C4-2B (cell line): ENCODE measurements at regions not wholly inside any gene's neighbourhood (a gene's known extent, or its start where the extent isn't known, plus 50 kb on each side); places are given as distances from the start of the nearest gene placed in this dataset.

Source experiments
- H3K27ac ChIP-seq: fragments of 450-650 bp; 2 replicates; pipeline ENCODE4 v1.5.1; 2017
- ZFX ChIP-seq: fragments of 450-650 bp; IDR thresholded peaks from 2 replicates; pipeline ENCODE4 v1.6.1; 2017
- TF ChIP-seq, protein P1 (sequence below): fragments of 450-650 bp; conservative IDR thresholded peaks from 2 replicates; pipeline ENCODE4 v1.5.1; 2017; ENCODE audit warnings: mild to moderate bottlenecking

DNA sequence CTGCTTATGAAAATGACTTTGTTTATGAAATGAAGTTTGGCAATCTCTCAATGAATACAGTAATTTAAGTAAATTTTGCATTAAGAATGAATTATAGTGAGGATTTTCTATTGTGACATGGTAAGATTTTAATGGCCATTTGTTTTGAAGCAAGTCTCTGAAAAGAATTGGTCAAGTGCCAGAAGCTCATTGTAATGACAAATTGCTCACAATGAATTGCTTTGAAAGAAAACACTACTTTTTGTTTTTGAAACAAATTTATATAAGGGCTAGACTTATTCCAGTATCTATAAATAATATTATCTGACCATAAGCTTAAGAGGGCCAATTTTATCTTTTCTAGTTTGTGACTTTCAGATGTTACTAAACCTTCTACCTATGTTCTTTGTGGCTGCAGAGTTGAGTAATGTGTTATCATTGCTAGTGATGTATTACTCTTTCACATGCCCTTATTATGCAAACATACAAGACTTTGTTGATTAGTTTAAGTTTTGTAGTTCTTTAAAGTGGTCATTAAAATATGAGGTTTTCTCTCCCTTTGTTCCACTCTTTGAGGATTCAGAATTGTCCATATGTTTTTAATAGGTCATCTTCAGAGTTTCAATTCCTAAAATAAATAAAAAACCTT, 93.0 kb upstream of the ZNF608 start:
- H3K27ac ChIP-seq = no peak overlapping the region
- no peak for TF ChIP-seq ZFX
- TF ChIP-seq, protein P1, sequence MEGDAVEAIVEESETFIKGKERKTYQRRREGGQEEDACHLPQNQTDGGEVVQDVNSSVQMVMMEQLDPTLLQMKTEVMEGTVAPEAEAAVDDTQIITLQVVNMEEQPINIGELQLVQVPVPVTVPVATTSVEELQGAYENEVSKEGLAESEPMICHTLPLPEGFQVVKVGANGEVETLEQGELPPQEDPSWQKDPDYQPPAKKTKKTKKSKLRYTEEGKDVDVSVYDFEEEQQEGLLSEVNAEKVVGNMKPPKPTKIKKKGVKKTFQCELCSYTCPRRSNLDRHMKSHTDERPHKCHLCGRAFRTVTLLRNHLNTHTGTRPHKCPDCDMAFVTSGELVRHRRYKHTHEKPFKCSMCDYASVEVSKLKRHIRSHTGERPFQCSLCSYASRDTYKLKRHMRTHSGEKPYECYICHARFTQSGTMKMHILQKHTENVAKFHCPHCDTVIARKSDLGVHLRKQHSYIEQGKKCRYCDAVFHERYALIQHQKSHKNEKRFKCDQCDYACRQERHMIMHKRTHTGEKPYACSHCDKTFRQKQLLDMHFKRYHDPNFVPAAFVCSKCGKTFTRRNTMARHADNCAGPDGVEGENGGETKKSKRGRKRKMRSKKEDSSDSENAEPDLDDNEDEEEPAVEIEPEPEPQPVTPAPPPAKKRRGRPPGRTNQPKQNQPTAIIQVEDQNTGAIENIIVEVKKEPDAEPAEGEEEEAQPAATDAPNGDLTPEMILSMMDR = no peak

DNA sequence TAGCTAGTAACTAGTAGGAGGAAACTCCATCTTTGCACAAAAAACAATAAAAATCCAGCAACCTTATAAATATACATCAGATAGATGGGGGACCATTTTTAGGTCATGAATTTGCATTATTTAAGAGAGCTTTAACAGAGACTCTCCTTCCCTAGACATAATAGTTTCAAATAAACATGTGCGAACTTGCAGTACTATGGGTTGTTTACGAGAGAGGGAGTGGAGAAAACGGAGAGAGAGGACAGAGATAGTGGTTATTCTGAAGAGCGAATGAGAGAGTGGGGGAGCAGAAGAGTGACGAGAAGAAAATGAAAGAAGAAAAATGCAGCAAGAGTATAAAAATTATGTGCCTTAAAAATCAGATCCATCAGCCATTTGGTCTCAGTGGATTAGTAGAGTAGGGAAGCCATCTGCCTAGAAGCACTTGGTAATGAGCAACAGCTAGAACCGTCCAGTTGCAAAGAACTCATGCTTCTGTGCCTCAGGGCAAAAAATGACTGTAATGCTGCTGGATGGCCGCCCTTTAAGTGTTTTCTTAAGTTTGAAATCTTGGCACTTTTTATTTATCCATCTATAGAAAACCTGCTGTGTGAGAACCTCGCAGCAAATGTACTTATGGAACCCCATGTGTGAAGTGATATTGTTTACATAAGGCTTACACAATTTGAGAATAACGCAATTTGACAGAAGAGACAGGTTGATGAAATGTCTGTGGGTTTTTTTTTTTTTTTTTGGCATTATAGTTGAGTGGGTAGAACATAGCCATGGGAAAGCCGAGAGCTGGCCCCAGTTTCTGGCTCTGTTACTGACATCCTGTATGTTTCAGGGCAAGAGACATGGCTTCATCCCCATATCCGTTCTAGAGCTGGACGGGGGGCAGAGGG, 95.6 kb upstream of the ZNF608 start:
- H3K27ac ChIP-seq = no peak overlapping the region; the same call in 1 of the 2 replicates

DNA sequence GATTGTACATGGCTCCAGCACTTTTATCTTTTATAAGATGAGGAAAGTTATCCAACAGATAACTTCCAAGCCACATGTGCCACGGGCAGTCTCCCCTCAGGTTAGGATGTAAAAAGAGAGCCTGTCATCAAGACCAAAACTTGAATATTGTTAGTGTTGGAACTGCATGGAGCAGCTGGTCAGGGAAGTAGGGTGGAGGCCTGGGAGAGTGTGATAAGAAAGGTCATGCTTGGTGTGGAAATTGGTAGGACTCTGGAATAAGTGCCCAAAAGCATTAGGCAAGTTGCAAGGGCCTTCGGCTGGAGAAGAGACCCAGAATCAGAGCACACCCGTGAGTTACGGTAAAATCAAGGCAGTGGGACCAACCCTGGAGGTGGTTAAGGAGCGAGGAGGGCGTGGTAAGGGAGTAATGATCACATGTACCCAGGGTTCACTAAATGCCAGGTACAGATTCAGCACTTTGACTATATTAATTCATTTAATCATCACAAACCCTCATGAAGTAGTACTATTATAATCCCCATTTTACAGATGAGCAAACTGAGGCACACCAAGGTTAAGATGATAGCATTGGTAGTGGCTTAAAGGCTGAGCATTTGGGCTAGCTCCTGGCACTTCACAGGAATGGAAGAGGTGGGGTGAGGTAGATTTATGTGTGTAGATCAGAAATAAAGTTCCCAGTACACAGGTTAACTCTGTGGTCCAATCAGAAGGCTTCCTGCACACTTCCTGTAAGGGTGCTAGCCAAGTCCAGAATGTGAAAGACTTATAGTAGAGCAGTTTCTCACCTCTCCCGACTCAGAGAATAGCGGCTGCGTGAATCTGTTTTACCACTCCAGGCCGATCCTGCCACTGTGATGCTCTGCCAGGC, 96.5 kb upstream of the ZNF608 start:
- H3K27ac ChIP-seq = no peak overlapping the region; the same call in 1 of the 2 replicates
- TF ChIP-seq, protein P1 = no peak
- no peak for TF ChIP-seq ZFX

More for the DNA sequence above, 95.6 kb upstream of the ZNF608 start:
- TF ChIP-seq, protein P1 = no peak
- no peak for TF ChIP-seq ZFX

DNA sequence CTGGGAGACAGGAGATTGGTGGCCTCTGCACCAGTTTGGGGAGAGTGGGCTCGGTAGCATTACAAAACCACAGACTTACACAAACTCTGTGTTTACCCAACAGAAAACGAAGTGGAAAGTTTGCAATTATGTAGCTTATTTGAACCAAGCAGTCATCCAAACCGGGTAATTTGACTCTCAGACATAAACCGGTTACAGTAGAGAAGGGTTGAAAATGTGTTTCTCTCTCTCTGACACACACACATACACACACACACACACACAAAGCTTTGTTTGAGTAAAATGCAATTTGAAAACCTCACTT, 97.1 kb upstream of the ZNF608 start:
- TF ChIP-seq ZFX = no peak
- TF ChIP-seq, protein P1 = no peak

DNA sequence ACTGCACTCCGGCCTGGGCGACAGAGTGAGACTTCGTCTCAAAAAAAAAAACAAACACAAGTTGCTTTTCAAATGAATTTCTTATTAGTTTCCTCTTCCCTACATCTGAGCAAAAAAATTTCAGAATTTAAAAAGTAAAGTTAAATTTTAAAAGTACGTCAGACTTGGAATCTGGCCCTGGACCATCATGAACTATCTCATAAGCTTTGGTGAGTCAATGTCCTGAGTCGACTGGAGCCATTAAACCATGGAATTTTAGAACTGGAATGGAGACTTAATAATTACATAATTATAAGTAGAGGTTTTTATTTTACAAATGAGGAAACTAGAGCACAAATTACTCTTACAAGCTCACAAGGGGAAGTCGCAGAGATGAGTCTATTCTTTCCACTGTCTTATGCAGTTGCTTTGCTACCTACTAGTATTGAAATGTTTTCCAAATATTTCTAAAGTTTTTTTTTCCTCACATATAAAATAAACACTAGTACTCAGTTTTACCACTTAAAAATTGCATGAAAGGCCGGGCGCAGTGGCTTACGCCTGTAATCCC, 98.0 kb upstream of the ZNF608 start:
- TF ChIP-seq, protein P1 = no peak
- TF ChIP-seq ZFX = no peak
- no peak overlapping the region for H3K27ac ChIP-seq

More for the DNA sequence above, 97.1 kb upstream of the ZNF608 start:
- no peak overlapping the region for H3K27ac ChIP-seq

DNA sequence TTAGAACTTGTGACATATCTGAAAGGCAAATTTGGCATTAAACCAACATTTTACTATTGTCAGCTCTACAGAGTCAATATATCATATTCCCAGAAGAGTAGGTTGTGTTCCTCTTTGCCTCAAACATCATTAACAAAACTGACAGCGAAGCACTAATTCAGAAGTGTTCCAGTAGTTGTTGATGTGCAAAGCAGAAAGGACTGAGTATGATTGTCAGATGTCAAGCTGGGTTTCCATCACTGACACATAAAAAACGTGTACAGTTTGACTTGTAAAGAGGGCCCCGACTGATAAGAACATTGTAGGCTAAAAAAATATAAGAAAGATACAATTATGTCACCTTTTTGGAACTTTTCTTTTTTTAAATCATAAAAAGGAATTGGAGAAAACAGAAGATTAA, 101.5 kb upstream of the ZNF608 start:
- H3K27ac ChIP-seq = no peak overlapping the region
- no peak for TF ChIP-seq ZFX
- TF ChIP-seq, protein P1 = no peak
